ENCODE measurements at regions not wholly inside any gene's neighbourhood (a gene's known extent, or its start where the extent isn't known, plus 50 kb on each side); places are given as distances from the start of the nearest gene placed in this dataset.

- no peaks in the 10 kb centered on the region for H3K9me3 ChIP-seq (ENCODE audit: low read length)
- H3K4me3 ChIP-seq (ENCODE audit: low read depth, low read length, poor library complexity, severe bottlenecking) = no peak overlapping the region
- TF ChIP-seq EZH2phosphoT487 (IDR thresholded peaks at IDR 0.05; ENCODE audit: borderline replicate concordance, low read depth, low read length) = no peak
- H3K4me1 ChIP-seq (ENCODE audit: insufficient read depth, low read length, poor library complexity, severe bottlenecking) = no peaks in the 10 kb centered on the region
- CTCF ChIA-PET (ENCODE audit: unreplicated experiment) = no interaction called here
- intact Hi-C loops (cut with micrococcal nuclease; ENCODE audit: unreplicated experiment) = no loop called here
- POLR2A ChIA-PET = no interaction called here
- H3K36me3 ChIP-seq (ENCODE audit: insufficient read depth, low read length) = no peaks in the 10 kb centered on the region
- H3K9me2 ChIP-seq (ENCODE audit: insufficient read depth, low read length) = no peaks in the 10 kb centered on the region
- no peaks in the 10 kb centered on the region for H3K79me2 ChIP-seq (ENCODE audit: insufficient read depth, low read depth, low read length)
- DNase-seq (ENCODE audit: low spot score) = no peak
- no peaks in the 10 kb centered on the region for H4K20me1 ChIP-seq (ENCODE audit: insufficient read depth, low read length)
- no peak overlapping the region for H3K4me2 ChIP-seq (ENCODE audit: low read length)
- H2AFZ ChIP-seq (ENCODE audit: low read length) = no peak overlapping the region
- H3K27ac ChIP-seq (ENCODE audit: low read depth, low read length, poor library complexity, severe bottlenecking) = no peak overlapping the region
- no TSS peak for BruUV-seq (replicated peaks)
These were observed 273.2 kb upstream of the RGPD4 start for GRCh38 chr2:107553539-107553938.

GRCh38 chr2:107556038-107556627 lies 270.6 kb upstream of the RGPD4 start:
- Histone ChIP-seq H3K4me1 (ENCODE audit: insufficient read depth, low read length, poor library complexity, severe bottlenecking) (no peaks in the 10 kb centered on the region), H3K27ac (ENCODE audit: low read depth, low read length, poor library complexity, severe bottlenecking) (no peak overlapping the region), H3K9me3 (ENCODE audit: low read length) (no peaks in the 10 kb centered on the region), H2AFZ (ENCODE audit: low read length) (no peak overlapping the region), H3K4me2 (ENCODE audit: low read length) (no peak overlapping the region), H3K36me3 (ENCODE audit: insufficient read depth, low read length) (no peaks in the 10 kb centered on the region), H3K9me2 (ENCODE audit: insufficient read depth, low read length) (no peaks in the 10 kb centered on the region), H3K79me2 (ENCODE audit: insufficient read depth, low read depth, low read length) (no peaks in the 10 kb centered on the region), H3K4me3 (ENCODE audit: low read depth, low read length, poor library complexity, severe bottlenecking) (no peak overlapping the region), H4K20me1 (ENCODE audit: insufficient read depth, low read length) (no peaks in the 10 kb centered on the region)
- CTCF ChIA-PET (ENCODE audit: unreplicated experiment) = no interaction called here
- peak; percentile 1 for DNase-seq (ENCODE audit: low spot score)
- no TSS peak for BruUV-seq (replicated peaks)
- POLR2A ChIA-PET = no interaction called here
- TF ChIP-seq EZH2phosphoT487 (IDR thresholded peaks at IDR 0.05; ENCODE audit: borderline replicate concordance, low read depth, low read length) (no peak), CTCF (conservative IDR thresholded peaks at IDR 0.05; ENCODE audit: low read length) (no peak)
- intact Hi-C loops (cut with micrococcal nuclease; ENCODE audit: unreplicated experiment) = no loop called here

DNA sequence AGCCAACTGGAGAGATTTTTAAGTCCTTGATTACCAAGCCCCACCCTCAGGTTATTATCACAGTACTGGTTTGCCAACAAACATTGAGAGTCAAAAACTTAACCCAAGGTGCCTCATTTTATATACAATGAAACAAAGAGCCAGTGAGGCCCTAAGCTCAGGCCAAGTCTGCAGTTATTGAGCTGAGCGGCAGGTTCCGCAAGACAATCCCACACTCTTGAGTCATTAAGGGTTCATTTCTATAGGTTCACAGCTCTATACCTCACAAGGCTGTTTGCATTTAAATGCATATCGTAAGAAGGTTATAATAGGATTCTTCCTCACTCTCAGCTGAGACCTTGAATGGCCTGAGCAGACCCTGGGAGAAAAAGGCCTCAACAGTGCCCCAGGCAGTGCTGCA lies 268.4 kb upstream of the RGPD4 start:
- intact Hi-C loops (cut with micrococcal nuclease; ENCODE audit: unreplicated experiment) = no loop called here
- TF ChIP-seq EZH2phosphoT487 (IDR thresholded peaks at IDR 0.05; ENCODE audit: borderline replicate concordance, low read depth, low read length) (no peak), CTCF (conservative IDR thresholded peaks at IDR 0.05; ENCODE audit: low read length) (no peak)
- Histone ChIP-seq H3K27ac (ENCODE audit: low read depth, low read length, poor library complexity, severe bottlenecking) (no peak overlapping the region), H3K4me1 (ENCODE audit: insufficient read depth, low read length, poor library complexity, severe bottlenecking) (no peaks in the 10 kb centered on the region), H3K36me3 (ENCODE audit: insufficient read depth, low read length) (no peaks in the 10 kb centered on the region), H3K4me2 (ENCODE audit: low read length) (no peak overlapping the region), H3K9me3 (ENCODE audit: low read length) (no peaks in the 10 kb centered on the region), H2AFZ (ENCODE audit: low read length) (no peak overlapping the region), H3K4me3 (ENCODE audit: low read depth, low read length, poor library complexity, severe bottlenecking) (no peak overlapping the region), H3K79me2 (ENCODE audit: insufficient read depth, low read depth, low read length) (no peaks in the 10 kb centered on the region), H4K20me1 (ENCODE audit: insufficient read depth, low read length) (no peaks in the 10 kb centered on the region), H3K9me2 (ENCODE audit: insufficient read depth, low read length) (no peaks in the 10 kb centered on the region)
- POLR2A ChIA-PET = no interaction called here
- CTCF ChIA-PET (ENCODE audit: unreplicated experiment) = no interaction called here
- no TSS peak for BruUV-seq (replicated peaks)
- no peak for DNase-seq (ENCODE audit: low spot score)
